ENCODE measurements at regions not wholly inside any gene's neighbourhood (a gene's known extent, or its start where the extent isn't known, plus 50 kb on each side); places are given as distances from the start of the nearest gene placed in this dataset.

GRCh38 chr3:157631478-157631877, 128.3 kb upstream of the VEPH1 start:
- Histone ChIP-seq H3K36me3 (ENCODE audit: insufficient read depth) (no peaks in the 10 kb centered on the region), H3K27ac (no peak overlapping the region), H3K27me3 (ENCODE audit: insufficient read depth, low read depth) (no peaks in the 10 kb centered on the region), H3K4me1 (ENCODE audit: low read depth, poor library complexity, severe bottlenecking) (no peaks in the 10 kb centered on the region), H2AFZ (ENCODE audit: low read depth) (no peak overlapping the region), H3K79me2 (ENCODE audit: insufficient read depth, low read depth) (no peaks in the 10 kb centered on the region), H3K4me3 (IDR thresholded peaks at IDR 0.05; ENCODE audit: insufficient read depth, low read depth, low read length) (no peak overlapping the region), H3K4me2 (no peak overlapping the region), H4K20me1 (ENCODE audit: insufficient read depth) (no peaks in the 10 kb centered on the region), H3K9ac (no peak overlapping the region)
- TF ChIP-seq CTCF (conservative IDR thresholded peaks at IDR 0.05; ENCODE audit: low read depth, low read length), result no peak

- no peak for TF ChIP-seq CTCF (conservative IDR thresholded peaks at IDR 0.05; ENCODE audit: low read depth, low read length)
- no peaks in the 10 kb centered on the region for H3K79me2 ChIP-seq (ENCODE audit: insufficient read depth, low read depth)
- no peak overlapping the region for H2AFZ ChIP-seq (ENCODE audit: low read depth)
- H4K20me1 ChIP-seq (ENCODE audit: insufficient read depth), result no peaks in the 10 kb centered on the region
- no peak overlapping the region for H3K9ac ChIP-seq
- no peak overlapping the region for H3K4me3 ChIP-seq (IDR thresholded peaks at IDR 0.05; ENCODE audit: insufficient read depth, low read depth, low read length)
- no peak overlapping the region for H3K27ac ChIP-seq
- no peaks in the 10 kb centered on the region for H3K4me1 ChIP-seq (ENCODE audit: low read depth, poor library complexity, severe bottlenecking)
- H3K4me2 ChIP-seq, result no peak overlapping the region
- no peaks in the 10 kb centered on the region for H3K36me3 ChIP-seq (ENCODE audit: insufficient read depth)
- H3K27me3 ChIP-seq (ENCODE audit: insufficient read depth, low read depth), result no peaks in the 10 kb centered on the region
These were observed 123.6 kb upstream of the VEPH1 start for GRCh38 chr3:157626817-157627216.

- Histone ChIP-seq H3K4me1 (ENCODE audit: low read depth, poor library complexity, severe bottlenecking) (no peaks in the 10 kb centered on the region), H3K79me2 (ENCODE audit: insufficient read depth, low read depth) (no peaks in the 10 kb centered on the region), H3K36me3 (ENCODE audit: insufficient read depth) (no peaks in the 10 kb centered on the region), H3K4me3 (IDR thresholded peaks at IDR 0.05; ENCODE audit: insufficient read depth, low read depth, low read length) (no peak overlapping the region), H3K27me3 (ENCODE audit: insufficient read depth, low read depth) (no peaks in the 10 kb centered on the region), H3K27ac (no peak overlapping the region), H2AFZ (ENCODE audit: low read depth) (no peak overlapping the region), H4K20me1 (ENCODE audit: insufficient read depth) (no peaks in the 10 kb centered on the region), H3K9ac (no peak overlapping the region), H3K4me2 (no peak overlapping the region)
- no peak for TF ChIP-seq CTCF (conservative IDR thresholded peaks at IDR 0.05; ENCODE audit: low read depth, low read length)
These were observed 121.6 kb upstream of the VEPH1 start for GRCh38 chr3:157624801-157625200.

GRCh38 chr3:157618886-157619285, 115.7 kb upstream of the VEPH1 start:
- no peaks in the 10 kb centered on the region for H3K27me3 ChIP-seq (ENCODE audit: insufficient read depth, low read depth)
- H3K79me2 ChIP-seq (ENCODE audit: insufficient read depth, low read depth), result no peaks in the 10 kb centered on the region
- H3K4me2 ChIP-seq, result no peak overlapping the region
- no peak overlapping the region for H3K9ac ChIP-seq
- no peaks in the 10 kb centered on the region for H3K4me1 ChIP-seq (ENCODE audit: low read depth, poor library complexity, severe bottlenecking)
- no peak overlapping the region for H2AFZ ChIP-seq (ENCODE audit: low read depth)
- H3K27ac ChIP-seq, result no peak overlapping the region
- no peaks in the 10 kb centered on the region for H3K36me3 ChIP-seq (ENCODE audit: insufficient read depth)
- no peak overlapping the region for H3K4me3 ChIP-seq (IDR thresholded peaks at IDR 0.05; ENCODE audit: insufficient read depth, low read depth, low read length)
- H4K20me1 ChIP-seq (ENCODE audit: insufficient read depth), result no peaks in the 10 kb centered on the region
- TF ChIP-seq CTCF (conservative IDR thresholded peaks at IDR 0.05; ENCODE audit: low read depth, low read length), result no peak

Data from KMS-11 (cell line).